GM18517 (cell line): ENCODE measurements at regions not wholly inside any gene's neighbourhood (a gene's known extent, or its start where the extent isn't known, plus 50 kb on each side); places are given as distances from the start of the nearest gene placed in this dataset.
"Not testable (repeated sequence)": the region's sequence is repeated elsewhere in the genome, so short reads cannot be mapped to it uniquely, and the experiment has no call there.

Experiments
- ATAC-seq: cut with Tn5 transposase; IDR thresholded peaks from one replicate; pipeline ENCODE4 v1.9.1; 2021; ENCODE audit warnings: mild to moderate bottlenecking, moderate library complexity; ENCODE audit not compliant: unreplicated experiment

- no peak for ATAC-seq
Measured at GRCh38 chr10:3255616-3256015, 83.0 kb upstream of the PITRM1 start.

DNA sequence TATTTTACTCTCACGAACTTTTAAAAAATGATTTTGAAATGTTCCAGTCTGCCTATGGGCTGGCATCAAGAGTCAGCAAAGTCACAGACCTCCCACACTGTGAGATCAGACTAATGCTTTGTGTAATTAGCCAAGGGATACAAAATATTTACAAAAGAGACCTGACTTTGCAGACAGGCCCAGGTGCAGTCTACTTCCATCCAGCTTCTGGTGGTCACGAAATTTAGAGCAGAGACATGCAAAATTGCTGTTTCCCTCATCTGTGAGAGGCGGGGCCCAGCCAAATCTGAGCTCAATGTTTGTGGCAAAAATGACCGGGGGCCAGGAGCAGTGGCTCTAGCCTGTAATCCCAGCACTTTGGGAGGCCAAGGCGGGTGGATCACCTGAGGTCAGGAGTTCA lies 82.5 kb upstream of the PITRM1 start:
- no peak for ATAC-seq

DNA sequence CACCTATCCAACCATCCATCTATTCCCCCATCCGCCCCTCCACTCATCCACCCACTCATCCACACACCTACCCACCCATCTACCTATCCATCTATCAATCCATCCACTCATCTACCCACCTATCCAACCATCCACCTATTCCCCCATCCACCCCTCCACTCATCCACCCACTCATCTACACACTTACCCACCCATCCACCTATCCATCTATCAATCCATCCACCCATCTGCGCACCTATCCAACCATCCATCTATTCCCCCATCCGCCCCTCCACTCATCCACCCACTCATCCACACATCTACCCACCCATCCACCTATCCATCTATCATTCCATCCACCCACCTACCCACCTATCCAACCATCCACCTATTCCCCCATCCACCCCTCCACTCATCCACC lies 81.4 kb upstream of the PITRM1 start:
- ATAC-seq = not testable (repeated sequence)

DNA sequence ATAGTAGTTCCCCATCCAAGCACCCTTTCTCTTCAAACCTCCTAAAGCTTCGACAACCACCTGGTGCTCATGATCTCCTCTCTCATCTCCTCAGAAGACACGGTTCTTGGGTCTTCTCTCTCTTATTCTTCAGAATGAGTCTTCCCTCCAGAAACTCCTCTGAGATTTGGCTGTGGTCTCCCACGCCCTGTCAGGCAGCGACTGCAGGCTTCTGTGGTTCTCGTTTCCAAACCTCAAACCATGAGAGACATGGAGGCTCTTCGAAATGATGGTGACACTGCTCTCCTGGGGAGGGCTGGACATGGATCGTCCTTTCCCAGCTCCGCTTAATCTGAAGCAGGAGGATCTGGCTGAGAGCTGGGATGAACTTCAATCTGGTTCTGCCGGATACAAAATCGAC lies 78.6 kb upstream of the PITRM1 start:
- no peak for ATAC-seq

- ATAC-seq = no peak
Measured at GRCh38 chr10:3249307-3249889, 76.8 kb upstream of the PITRM1 start.

DNA sequence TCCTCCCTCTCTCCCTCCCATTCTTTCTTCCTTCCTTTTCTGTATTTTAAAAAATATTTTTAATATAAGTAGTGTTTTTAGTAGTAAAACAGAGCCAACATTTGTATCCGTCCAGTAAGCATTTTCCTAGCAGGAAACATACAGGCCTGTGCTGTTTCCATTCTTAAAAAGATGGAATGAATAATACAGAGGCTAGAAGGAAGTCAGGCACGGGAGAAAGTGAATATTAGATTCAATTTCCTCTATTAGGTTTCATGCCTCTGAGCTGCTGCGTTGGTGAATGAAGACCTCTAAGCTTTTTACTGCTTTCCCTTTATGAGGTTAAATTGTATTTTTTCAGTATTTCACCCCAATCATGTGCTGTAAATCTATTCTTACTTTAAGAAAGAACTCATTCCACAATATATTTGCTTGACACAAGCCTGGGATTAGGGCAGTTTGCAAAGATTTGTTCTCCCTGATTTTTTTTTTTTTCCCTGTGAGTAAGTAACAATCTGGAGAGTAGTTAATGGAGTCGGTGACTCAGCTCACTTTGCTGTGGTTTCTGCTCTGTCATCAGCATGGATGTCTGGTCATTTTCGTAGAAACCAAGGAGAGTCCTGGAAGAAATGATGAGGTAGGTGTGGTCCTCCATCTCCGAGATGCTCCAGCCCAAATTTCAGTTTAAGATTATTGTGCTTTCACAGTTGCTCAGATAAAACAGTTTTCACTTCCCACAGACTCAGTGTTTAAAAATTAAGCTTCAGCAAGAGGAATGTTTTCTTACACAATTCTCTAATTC lies 76.1 kb upstream of the PITRM1 start:
- ATAC-seq = no peak

- no peak for ATAC-seq
Measured at GRCh38 chr10:3245395-3245794, 72.8 kb upstream of the PITRM1 start.

DNA sequence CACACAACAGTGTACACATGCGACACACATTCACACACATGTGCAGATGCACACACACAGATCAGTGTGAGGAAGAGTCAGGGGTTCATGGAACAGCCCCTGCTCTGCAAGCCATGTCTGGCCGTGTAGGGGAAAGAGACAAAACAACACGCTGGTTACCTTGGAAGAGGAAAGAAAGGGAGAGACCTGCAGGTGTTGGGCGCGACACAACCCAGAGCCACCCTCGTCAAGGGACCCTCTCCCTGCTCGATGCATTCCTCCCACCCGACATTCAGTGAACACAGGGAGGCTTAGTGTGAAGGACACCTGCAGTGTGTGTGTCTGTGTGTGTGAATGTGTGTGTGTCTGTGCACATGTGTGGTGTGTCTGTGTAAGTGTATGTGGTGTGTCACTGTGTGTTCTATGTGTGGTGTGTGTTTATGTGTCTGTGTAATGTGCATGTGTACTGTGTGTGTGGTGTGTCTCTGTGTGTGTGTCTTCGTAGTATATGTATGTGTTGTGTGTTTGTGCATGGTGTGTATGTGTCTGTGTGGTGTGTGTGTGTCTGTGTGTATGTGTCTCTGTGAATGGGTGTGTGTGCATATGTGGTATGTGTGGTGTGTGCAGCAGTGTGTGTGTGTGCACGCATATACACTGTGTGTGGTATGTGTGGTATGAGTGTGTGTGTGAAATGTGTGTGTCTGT lies 69.5 kb upstream of the PITRM1 start:
- no peak for ATAC-seq

DNA sequence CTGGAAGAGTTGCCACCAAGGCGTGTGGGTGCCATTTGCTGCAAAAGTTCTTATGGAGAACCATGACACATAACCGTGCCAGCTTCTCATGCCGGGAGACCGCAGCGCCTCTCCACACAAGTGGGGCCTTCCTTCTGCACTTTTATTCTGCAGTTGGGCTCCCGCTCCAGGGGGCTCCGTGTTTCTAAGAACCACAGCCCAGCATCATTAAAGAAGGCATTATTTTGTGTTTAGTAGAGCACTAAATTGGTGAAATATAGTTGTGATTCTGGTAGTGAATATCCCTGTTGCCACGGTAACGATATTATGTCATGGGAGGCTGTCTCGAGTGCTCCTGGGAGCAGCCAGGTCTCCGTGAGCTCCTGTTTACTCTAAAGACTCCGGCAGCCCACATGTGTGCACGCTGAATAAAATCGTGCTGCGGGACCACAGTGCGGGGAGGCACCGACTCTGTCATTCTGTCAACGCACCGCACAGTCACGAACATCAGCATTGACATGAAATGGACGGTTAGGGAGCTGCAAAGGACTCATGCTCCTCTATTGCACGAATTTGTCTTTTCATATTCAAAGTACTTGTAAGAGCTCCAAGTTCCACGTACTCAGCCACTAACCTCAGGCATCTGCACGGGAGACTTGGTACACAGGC lies 68.8 kb upstream of the PITRM1 start:
- ATAC-seq = no peak

- ATAC-seq = no peak
Measured at GRCh38 chr10:3239920-3240894, 67.6 kb upstream of the PITRM1 start.

- no peak for ATAC-seq
Measured at GRCh38 chr10:3239066-3239919, 66.7 kb upstream of the PITRM1 start.

- ATAC-seq = no peak
Measured at GRCh38 chr10:3238115-3238871, 65.7 kb upstream of the PITRM1 start.

- no peak for ATAC-seq
Measured at GRCh38 chr10:3237530-3237929, 64.9 kb upstream of the PITRM1 start.

DNA sequence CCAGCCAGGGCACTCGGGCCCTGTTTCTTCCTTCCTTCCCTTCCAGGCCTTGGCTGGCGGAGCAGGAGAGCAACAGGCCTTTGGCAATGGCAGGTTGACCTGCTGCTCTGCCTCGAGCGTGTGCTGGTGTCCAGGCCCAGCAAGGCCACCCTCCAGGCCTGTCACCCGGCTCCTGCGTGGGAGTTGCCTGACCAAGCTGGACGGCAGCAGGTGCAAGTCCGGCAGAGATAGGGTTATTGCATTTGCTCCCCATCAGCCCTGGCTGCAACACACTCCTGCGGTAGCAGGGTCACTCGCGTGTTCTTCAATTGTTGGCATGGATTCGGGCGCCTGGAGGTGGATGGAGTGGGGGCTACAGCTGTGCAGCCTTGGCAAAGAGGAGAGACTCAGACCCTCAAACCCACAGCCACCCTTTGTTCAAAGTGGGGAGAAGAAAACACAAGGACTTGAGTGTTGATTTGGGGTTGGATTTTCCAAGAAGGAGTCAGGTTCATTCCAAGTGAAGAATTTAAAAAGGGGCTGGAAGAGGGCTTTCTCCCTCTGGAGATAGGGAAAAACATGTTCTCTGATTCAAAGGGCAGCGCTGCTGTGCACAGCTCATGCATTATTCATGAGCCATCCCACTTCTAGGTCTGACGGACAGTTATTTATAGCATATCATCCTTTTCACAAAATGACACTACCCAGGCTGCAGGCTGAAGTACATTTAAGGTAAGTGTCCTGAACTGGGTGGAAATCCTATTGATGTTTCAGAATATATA lies 64.2 kb upstream of the PITRM1 start:
- ATAC-seq = no peak

- no peak for ATAC-seq
Measured at GRCh38 chr10:3235996-3236510, 63.5 kb upstream of the PITRM1 start.

- ATAC-seq = no peak
Measured at GRCh38 chr10:3235395-3235794, 62.8 kb upstream of the PITRM1 start.

GRCh38 chr10:3233486-3233990 lies 61.0 kb upstream of the PITRM1 start:
- no peak for ATAC-seq
